HUES64 (cell line): ENCODE measurements at regions not wholly inside any gene's neighbourhood (a gene's known extent, or its start where the extent isn't known, plus 50 kb on each side); places are given as distances from the start of the nearest gene placed in this dataset.

Source experiments
- H3K27ac ChIP-seq: 2 replicates; pipeline ENCODE4 v1.7.0; 2013; ENCODE audit warnings: low read depth, low read length, inconsistent platforms
- H3K27me3 ChIP-seq: 2 replicates; pipeline ENCODE4 v1.6.1; 2013; ENCODE audit warnings: mild to moderate bottlenecking, low read length; ENCODE audit not compliant: insufficient read depth
- H3K36me3 ChIP-seq: 2 replicates; pipeline ENCODE4 v1.6.1; 2013; ENCODE audit warnings: mild to moderate bottlenecking, low read length; ENCODE audit not compliant: insufficient read depth
- H3K4me1 ChIP-seq: 2 replicates; pipeline ENCODE4 v1.6.1; 2013; ENCODE audit warnings: mild to moderate bottlenecking, low read length, moderate library complexity; ENCODE audit not compliant: insufficient read depth
- H3K4me3 ChIP-seq: 2 replicates; pipeline ENCODE4 v1.5.1; 2013; ENCODE audit warnings: mild to moderate bottlenecking, low read length, moderate library complexity
- H3K9ac ChIP-seq: 2 replicates; pipeline ENCODE4 v1.6.1; 2013; ENCODE audit warnings: mild to moderate bottlenecking, low read depth, low read length
- H3K9me3 ChIP-seq: 2 replicates; pipeline ENCODE4 v1.6.1; 2013; ENCODE audit warnings: low read depth, low read length; ENCODE audit not compliant: insufficient read depth
- whole genome bisulfite sequencing: fragments of 150-250, 120-280 bp; methylation state at CpG from one replicate; pipeline ENCODE4 v1.1.7; 2013; ENCODE audit warnings: missing lambda C conversion rate; 5-methylcytosine and 5-hydroxymethylcytosine counted together

- Histone ChIP-seq H3K27me3 (no peaks in the 10 kb centered on the region), H3K27ac (no peak overlapping the region), H3K9me3 (no peaks in the 10 kb centered on the region), H3K36me3 (no peaks in the 10 kb centered on the region), H3K4me1 (no peaks in the 10 kb centered on the region; the same call in 1 of the 2 replicates), H3K9ac (no peak overlapping the region), H3K4me3 (no peak overlapping the region)
Measured at GRCh38 chr12:28824849-28825248, 324.2 kb upstream of the FAR2 start.

DNA sequence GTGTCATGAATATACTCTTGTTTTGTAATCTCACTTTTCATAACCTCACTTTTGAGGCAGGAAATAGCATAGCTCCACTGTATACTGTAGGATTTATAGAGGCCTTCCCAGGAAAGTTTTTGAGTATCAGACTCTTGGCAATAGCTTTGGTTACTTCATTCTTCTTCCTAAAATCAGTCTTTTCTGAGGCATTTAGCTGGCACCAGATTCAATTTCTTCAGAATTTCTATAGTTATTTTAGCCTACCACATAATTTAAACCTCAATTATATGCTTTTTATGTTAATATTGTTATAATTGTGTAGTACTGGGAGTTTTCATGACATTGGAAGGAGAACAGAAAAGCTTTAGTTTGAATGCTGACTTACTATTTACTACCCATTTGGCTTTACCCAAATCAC is 322.3 kb upstream of the FAR2 start:
- Histone ChIP-seq H3K36me3 (no peaks in the 10 kb centered on the region), H3K4me1 (peaks cover 3% of the 10 kb centered on the region; the same call in 1 of the 2 replicates), H3K4me3 (no peak overlapping the region), H3K27ac (no peak overlapping the region), H3K9me3 (no peaks in the 10 kb centered on the region), H3K9ac (no peak overlapping the region), H3K27me3 (no peaks in the 10 kb centered on the region)

DNA sequence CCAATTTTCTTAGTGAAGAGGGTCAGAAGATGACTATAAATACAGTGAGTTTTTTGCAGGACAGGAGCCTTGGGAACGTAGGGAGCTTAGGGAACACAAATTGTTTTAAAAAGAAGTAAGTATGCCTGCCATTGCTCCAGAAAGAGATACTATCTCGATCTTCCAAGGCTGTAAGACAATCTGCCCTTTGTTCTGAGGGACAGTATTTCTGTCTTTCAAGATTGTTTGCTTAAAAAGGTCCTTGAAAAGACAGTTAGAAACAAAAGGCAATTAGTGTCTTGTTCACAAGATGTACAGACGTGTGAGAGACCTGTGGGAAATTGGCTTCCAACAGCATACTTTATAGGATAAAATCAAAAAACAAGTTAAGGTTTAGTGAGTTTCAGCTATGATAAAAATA is 321.2 kb upstream of the FAR2 start:
- no peak overlapping the region for H3K4me3 ChIP-seq
- H3K27ac ChIP-seq, result no peak overlapping the region
- peaks cover 3% of the 10 kb centered on the region; the same call in 1 of the 2 replicates for H3K4me1 ChIP-seq
- H3K9me3 ChIP-seq, result no peaks in the 10 kb centered on the region
- 87% methylated on average over 3 of the region's 3 CpGs for WGBS
- H3K36me3 ChIP-seq, result no peaks in the 10 kb centered on the region
- H3K27me3 ChIP-seq, result no peaks in the 10 kb centered on the region
- H3K9ac ChIP-seq, result no peak overlapping the region

DNA sequence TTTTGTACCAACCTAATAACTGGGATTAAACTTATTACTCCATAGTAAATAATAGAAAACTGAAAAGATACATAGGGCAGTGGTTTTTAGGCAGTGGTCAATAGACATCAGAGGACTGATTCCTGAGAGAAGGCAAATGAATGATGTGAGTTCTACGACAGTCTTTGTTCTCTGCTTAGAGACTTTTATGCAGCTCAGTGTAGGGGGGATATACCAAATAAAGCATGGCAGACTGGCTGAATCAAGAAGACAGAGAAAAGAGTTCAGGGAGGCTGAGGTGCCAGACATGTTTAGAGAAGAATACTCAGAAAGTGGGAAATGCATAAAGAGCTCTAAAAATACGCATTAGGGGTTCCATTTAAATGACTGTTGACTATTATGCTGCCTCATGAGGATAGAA is 320.8 kb upstream of the FAR2 start:
- Histone ChIP-seq H3K9ac (no peak overlapping the region), H3K9me3 (no peaks in the 10 kb centered on the region), H3K4me3 (no peak overlapping the region), H3K27ac (no peak overlapping the region), H3K36me3 (no peaks in the 10 kb centered on the region), H3K4me1 (peaks cover 3% of the 10 kb centered on the region; the same call in 1 of the 2 replicates), H3K27me3 (no peaks in the 10 kb centered on the region)
- WGBS, result 85% methylated on average over 2 of the region's 2 CpGs

- 76% methylated on average over 11 of the region's 11 CpGs for WGBS
Measured at GRCh38 chr12:28830491-28830890, 318.6 kb upstream of the FAR2 start.

GRCh38 chr12:28844718-28845117 is 304.4 kb upstream of the FAR2 start:
- WGBS, result 0% methylated on average over 1 of the region's 2 CpGs
- Histone ChIP-seq H3K27ac (no peak overlapping the region), H3K4me1 (no peaks in the 10 kb centered on the region), H3K27me3 (no peaks in the 10 kb centered on the region), H3K4me3 (no peak overlapping the region), H3K9me3 (no peaks in the 10 kb centered on the region), H3K36me3 (no peaks in the 10 kb centered on the region), H3K9ac (no peak overlapping the region)

More at GRCh38 chr12:28830491-28830890, 318.6 kb upstream of the FAR2 start:
- H3K27me3 ChIP-seq, result no peaks in the 10 kb centered on the region
- H3K36me3 ChIP-seq, result no peaks in the 10 kb centered on the region
- H3K9me3 ChIP-seq, result no peaks in the 10 kb centered on the region
- no peak overlapping the region for H3K4me3 ChIP-seq
- H3K27ac ChIP-seq, result no peak overlapping the region
- H3K9ac ChIP-seq, result no peak overlapping the region
- peaks cover 3% of the 10 kb centered on the region; the same call in 1 of the 2 replicates for H3K4me1 ChIP-seq

DNA sequence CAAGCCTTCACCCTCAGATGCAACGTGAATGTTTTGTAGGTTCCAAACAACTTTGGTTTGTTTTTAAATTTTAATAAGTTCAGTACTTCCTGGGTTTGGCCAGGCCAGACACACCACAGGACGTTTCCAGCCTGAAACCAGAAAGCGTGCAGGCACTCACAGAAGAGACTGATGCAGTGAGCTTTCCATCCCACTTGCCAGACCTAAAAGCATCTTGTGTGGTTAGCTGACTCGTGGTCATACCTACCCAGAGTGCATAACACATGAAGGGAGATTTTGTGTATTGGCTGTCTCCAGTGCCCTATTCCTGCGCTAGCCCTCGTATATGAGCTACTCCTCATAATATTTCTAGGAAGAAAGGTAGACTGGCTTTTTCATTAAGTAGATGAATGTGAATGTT is 297.3 kb upstream of the FAR2 start:
- 94% methylated on average over 6 of the region's 6 CpGs for WGBS

DNA sequence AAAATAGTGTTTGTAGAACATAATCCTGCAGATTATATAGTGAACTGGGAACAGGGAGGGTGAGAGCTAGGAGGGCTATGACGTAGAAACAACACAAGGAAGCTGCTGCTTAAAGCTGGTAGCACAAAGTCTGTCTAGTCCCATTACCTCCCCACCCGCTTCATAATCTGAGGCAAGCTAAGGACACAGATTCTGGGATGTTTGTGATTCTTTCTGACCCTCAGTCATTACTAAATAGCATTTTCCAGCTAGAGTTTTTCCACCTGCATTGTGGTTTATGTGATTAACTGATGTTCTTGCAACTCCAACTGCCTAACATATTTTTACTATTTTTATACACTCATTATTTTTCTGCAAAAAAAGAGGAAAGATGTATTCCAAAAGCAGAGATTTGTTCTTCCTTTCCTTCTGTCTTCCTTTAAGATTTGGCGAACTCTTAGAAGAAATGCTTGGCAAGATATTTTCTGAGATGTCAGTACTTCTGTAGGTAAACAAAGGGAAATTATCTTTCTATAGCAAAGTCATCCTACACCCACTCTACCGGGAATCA is 293.2 kb upstream of the FAR2 start:
- Histone ChIP-seq H3K4me1 (peaks cover 7% of the 10 kb centered on the region), H3K9ac (no peak overlapping the region), H3K9me3 (no peaks in the 10 kb centered on the region), H3K27me3 (no peaks in the 10 kb centered on the region), H3K36me3 (no peaks in the 10 kb centered on the region), H3K4me3 (no peak overlapping the region), H3K27ac (no peak overlapping the region)
- 91% methylated on average over 2 of the region's 4 CpGs for WGBS

More for the DNA sequence above, 297.3 kb upstream of the FAR2 start:
- H3K4me3 ChIP-seq, result no peak overlapping the region
- H3K27me3 ChIP-seq, result no peaks in the 10 kb centered on the region
- H3K9ac ChIP-seq, result no peak overlapping the region
- no peak overlapping the region for H3K27ac ChIP-seq
- no peaks in the 10 kb centered on the region for H3K9me3 ChIP-seq
- no peaks in the 10 kb centered on the region for H3K36me3 ChIP-seq
- peaks cover 4% of the 10 kb centered on the region; the same call in 1 of the 2 replicates for H3K4me1 ChIP-seq

DNA sequence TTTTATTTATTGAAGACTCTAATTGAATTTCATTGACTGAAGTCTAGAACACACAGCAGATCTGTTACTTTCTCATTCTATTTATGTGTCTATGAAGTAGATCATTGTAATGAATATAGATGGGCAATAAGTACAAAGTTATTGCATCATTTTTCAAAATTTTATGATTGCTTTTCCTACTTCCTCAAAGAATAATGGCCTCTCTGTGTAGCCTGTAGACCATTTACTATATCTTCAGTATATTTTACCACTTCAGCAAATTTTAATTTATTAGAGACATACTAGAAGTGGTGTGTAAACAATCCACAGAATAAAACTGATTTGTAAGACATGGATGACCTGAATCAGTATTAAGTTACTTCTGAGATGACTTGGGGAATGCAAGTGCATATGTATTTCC is 291.7 kb upstream of the FAR2 start:
- H3K4me3 ChIP-seq, result no peak overlapping the region
- no peaks in the 10 kb centered on the region for H3K27me3 ChIP-seq
- H3K27ac ChIP-seq, result no peak overlapping the region
- H3K9ac ChIP-seq, result no peak overlapping the region
- peaks cover 7% of the 10 kb centered on the region for H3K4me1 ChIP-seq
- no peaks in the 10 kb centered on the region for H3K9me3 ChIP-seq
- H3K36me3 ChIP-seq, result no peaks in the 10 kb centered on the region

DNA sequence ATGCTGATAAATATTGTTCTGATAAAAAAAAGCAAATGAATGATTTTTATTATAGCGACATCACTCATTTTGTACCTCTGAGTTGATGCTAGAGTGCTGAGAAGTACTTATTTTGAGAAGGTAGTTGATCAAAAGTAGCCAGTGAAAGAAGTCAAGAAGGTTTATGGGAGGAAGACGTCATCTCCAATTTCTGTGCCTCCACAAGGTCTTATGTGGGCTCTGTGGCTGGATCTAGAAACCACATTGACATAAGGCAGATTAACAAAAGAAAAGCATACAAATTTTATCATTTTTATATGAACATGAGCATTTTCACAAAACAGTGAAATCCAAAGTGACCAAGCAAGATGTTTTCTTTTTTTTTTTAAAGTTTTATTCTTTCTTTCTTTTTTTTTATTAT is 289.5 kb upstream of the FAR2 start:
- H3K27ac ChIP-seq, result no peak overlapping the region
- no peak overlapping the region for H3K4me3 ChIP-seq
- no peaks in the 10 kb centered on the region for H3K27me3 ChIP-seq
- H3K36me3 ChIP-seq, result no peaks in the 10 kb centered on the region
- H3K9me3 ChIP-seq, result no peaks in the 10 kb centered on the region
- H3K9ac ChIP-seq, result no peak overlapping the region
- WGBS, result 97% methylated on average over 2 of the region's 2 CpGs
- H3K4me1 ChIP-seq, result peaks cover 7% of the 10 kb centered on the region

DNA sequence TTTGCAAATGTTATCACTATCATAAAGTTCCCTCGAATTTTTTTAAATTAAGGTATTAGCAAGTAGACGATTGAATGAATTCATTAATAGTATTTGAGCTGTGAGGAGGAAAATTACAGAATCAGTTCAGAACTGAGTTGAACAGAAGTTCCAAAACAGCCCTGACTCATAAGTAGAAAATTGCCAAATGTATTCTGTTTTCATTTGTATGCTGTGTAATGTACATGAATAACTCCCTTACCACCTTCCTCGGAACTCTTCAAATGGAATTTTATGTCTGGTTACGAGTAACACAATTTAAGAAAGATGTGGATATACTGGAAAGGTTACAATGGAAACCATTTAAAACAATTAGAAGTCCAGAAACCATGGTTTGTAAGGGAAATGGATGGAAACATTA is 283.3 kb upstream of the FAR2 start:
- Histone ChIP-seq H3K36me3 (no peaks in the 10 kb centered on the region), H3K4me3 (no peak overlapping the region), H3K27me3 (0 out of 2 replicates have a peak, but pooled peaks cover 4% of the 10 kb centered on the region), H3K9me3 (no peaks in the 10 kb centered on the region), H3K9ac (no peak overlapping the region), H3K27ac (no peak overlapping the region), H3K4me1 (peaks cover 24% of the 10 kb centered on the region)
- WGBS, result 50% methylated on average over 2 of the region's 4 CpGs

DNA sequence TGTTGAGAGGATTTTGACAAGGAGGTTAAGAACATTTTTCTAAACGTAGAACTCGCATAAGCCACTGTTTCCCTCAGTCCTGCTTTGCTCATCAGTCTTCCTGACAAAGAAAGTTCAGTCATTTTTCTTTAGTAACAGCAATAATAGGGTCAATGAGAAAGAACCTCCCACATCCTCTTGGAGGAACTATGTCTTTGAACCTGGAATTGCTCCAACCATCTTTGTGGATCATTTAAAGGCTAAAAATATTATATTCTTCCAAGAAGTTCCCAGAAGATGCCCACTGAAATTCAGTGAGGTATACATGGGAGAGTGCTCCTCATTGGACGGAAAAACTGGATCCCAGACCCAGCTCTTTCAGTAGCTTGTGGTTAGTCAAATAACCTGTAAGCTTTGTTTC is 282.8 kb upstream of the FAR2 start:
- no peak overlapping the region for H3K27ac ChIP-seq
- no peaks in the 10 kb centered on the region for H3K36me3 ChIP-seq
- 0 out of 2 replicates have a peak, but pooled peaks cover 4% of the 10 kb centered on the region for H3K27me3 ChIP-seq
- no peak overlapping the region for H3K4me3 ChIP-seq
- H3K4me1 ChIP-seq, result peaks cover 24% of the 10 kb centered on the region
- H3K9me3 ChIP-seq, result no peaks in the 10 kb centered on the region
- WGBS, result 60% methylated on average over 3 of the region's 3 CpGs
- H3K9ac ChIP-seq, result no peak overlapping the region
